ENCODE measurements at regions not wholly inside any gene's neighbourhood (a gene's known extent, or its start where the extent isn't known, plus 50 kb on each side); places are given as distances from the start of the nearest gene placed in this dataset.
A peak's percentile ranks its signal among the peaks of the same experiment; 100 is the strongest.

GRCh38 chr21:20445971-20446370 is 552.2 kb upstream of the NCAM2 start:
- no peaks in the 10 kb centered on the region for H3K9me3 ChIP-seq (ENCODE audit: insufficient read depth, low read length, severe bottlenecking)
- no peaks in the 10 kb centered on the region for H3K36me3 ChIP-seq (ENCODE audit: insufficient read depth, low read length)
- H3K27ac ChIP-seq (ENCODE audit: low read length), result no peak overlapping the region
- no peaks in the 10 kb centered on the region for H4K20me1 ChIP-seq (ENCODE audit: insufficient read depth, low read length)
- DNase-seq, result no peak
- no peak for ATAC-seq (ENCODE audit: insufficient read depth, low read depth)
- H3K4me3 ChIP-seq (ENCODE audit: low read depth in 1 of 2, low read length in 2 of 2), result no peak overlapping the region
- no peaks in the 10 kb centered on the region for H3K4me1 ChIP-seq (ENCODE audit: insufficient read depth, low read length)
- no peak overlapping the region for H2AFZ ChIP-seq (ENCODE audit: low read depth, low read length)
- TF ChIP-seq CTCF (IDR thresholded peaks at IDR 0.05; ENCODE audit: borderline replicate concordance, extremely low read depth, low read length, poor library complexity, severe bottlenecking) (no peak), EZH2 (IDR thresholded peaks at IDR 0.05; ENCODE audit: borderline replicate concordance, low read depth, low read length, severe bottlenecking) (no peak)
- no peaks in the 10 kb centered on the region for H3K27me3 ChIP-seq (ENCODE audit: insufficient read depth, low read length, poor library complexity)
- H3K9ac ChIP-seq (ENCODE audit: low read depth, low read length), result no peak overlapping the region
- no peak overlapping the region for H3K4me2 ChIP-seq (ENCODE audit: insufficient read depth, low read length)
- H3K79me2 ChIP-seq (ENCODE audit: insufficient read depth, low read length), result no peaks in the 10 kb centered on the region

- Histone ChIP-seq H3K36me3 (ENCODE audit: insufficient read depth, low read length) (no peaks in the 10 kb centered on the region), H4K20me1 (ENCODE audit: insufficient read depth, low read length) (no peaks in the 10 kb centered on the region), H3K27ac (ENCODE audit: low read length) (no peak overlapping the region), H2AFZ (ENCODE audit: low read depth, low read length) (no peak overlapping the region), H3K4me3 (ENCODE audit: low read depth in 1 of 2, low read length in 2 of 2) (no peak overlapping the region), H3K79me2 (ENCODE audit: insufficient read depth, low read length) (no peaks in the 10 kb centered on the region), H3K4me2 (ENCODE audit: insufficient read depth, low read length) (no peak overlapping the region), H3K9me3 (ENCODE audit: insufficient read depth, low read length, severe bottlenecking) (no peaks in the 10 kb centered on the region), H3K4me1 (ENCODE audit: insufficient read depth, low read length) (no peaks in the 10 kb centered on the region), H3K27me3 (ENCODE audit: insufficient read depth, low read length, poor library complexity) (no peaks in the 10 kb centered on the region), H3K9ac (ENCODE audit: low read depth, low read length) (no peak overlapping the region)
- TF ChIP-seq EZH2 (IDR thresholded peaks at IDR 0.05; ENCODE audit: borderline replicate concordance, low read depth, low read length, severe bottlenecking) (no peak), CTCF (IDR thresholded peaks at IDR 0.05; ENCODE audit: borderline replicate concordance, extremely low read depth, low read length, poor library complexity, severe bottlenecking) (no peak)
- no peak for ATAC-seq (ENCODE audit: insufficient read depth, low read depth)
- DNase-seq, result no peak
These were observed 547.2 kb upstream of the NCAM2 start for GRCh38 chr21:20451046-20451445.

- Histone ChIP-seq H3K27me3 (ENCODE audit: insufficient read depth, low read length, poor library complexity) (no peaks in the 10 kb centered on the region), H3K4me2 (ENCODE audit: insufficient read depth, low read length) (no peak overlapping the region), H4K20me1 (ENCODE audit: insufficient read depth, low read length) (no peaks in the 10 kb centered on the region), H3K4me1 (ENCODE audit: insufficient read depth, low read length) (no peaks in the 10 kb centered on the region), H3K9ac (ENCODE audit: low read depth, low read length) (no peak overlapping the region), H3K36me3 (ENCODE audit: insufficient read depth, low read length) (no peaks in the 10 kb centered on the region), H3K79me2 (ENCODE audit: insufficient read depth, low read length) (no peaks in the 10 kb centered on the region), H3K27ac (ENCODE audit: low read length) (no peak overlapping the region), H2AFZ (ENCODE audit: low read depth, low read length) (no peak overlapping the region), H3K9me3 (ENCODE audit: insufficient read depth, low read length, severe bottlenecking) (no peaks in the 10 kb centered on the region), H3K4me3 (ENCODE audit: low read depth in 1 of 2, low read length in 2 of 2) (no peak overlapping the region)
- no peak for DNase-seq
- ATAC-seq (ENCODE audit: insufficient read depth, low read depth), result no peak
- TF ChIP-seq EZH2 (IDR thresholded peaks at IDR 0.05; ENCODE audit: borderline replicate concordance, low read depth, low read length, severe bottlenecking) (no peak), CTCF (IDR thresholded peaks at IDR 0.05; ENCODE audit: borderline replicate concordance, extremely low read depth, low read length, poor library complexity, severe bottlenecking) (no peak)
These were observed 545.3 kb upstream of the NCAM2 start for GRCh38 chr21:20452935-20453334.

DNA sequence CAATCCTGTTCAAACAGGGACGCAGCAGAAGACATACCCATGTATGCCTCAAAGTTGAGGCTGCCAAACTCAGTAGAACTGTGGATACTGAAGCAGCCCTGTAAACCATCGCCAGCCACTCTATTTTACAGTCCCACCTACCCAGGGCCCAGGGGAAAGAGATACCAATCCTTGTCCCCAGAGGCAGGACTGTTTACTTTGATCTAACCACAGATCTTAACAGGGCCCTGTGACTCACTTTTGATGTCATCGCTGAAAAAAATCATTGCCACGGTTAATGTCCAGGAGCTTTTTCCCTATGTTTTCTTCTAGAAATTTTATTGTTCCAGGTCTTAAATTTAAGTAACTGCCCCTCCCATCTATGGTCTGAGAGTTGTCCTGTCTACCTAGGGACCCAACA is 538.4 kb upstream of the NCAM2 start:
- ATAC-seq (ENCODE audit: insufficient read depth, low read depth), result peak; percentile 47; the same call in 2 of the 3 replicates
- H3K4me3 ChIP-seq (ENCODE audit: low read depth in 1 of 2, low read length in 2 of 2), result no peak overlapping the region
- no peak overlapping the region for H3K4me2 ChIP-seq (ENCODE audit: insufficient read depth, low read length)
- H3K9me3 ChIP-seq (ENCODE audit: insufficient read depth, low read length, severe bottlenecking), result no peaks in the 10 kb centered on the region
- H3K27me3 ChIP-seq (ENCODE audit: insufficient read depth, low read length, poor library complexity), result no peaks in the 10 kb centered on the region
- H3K9ac ChIP-seq (ENCODE audit: low read depth, low read length), result no peak overlapping the region
- H2AFZ ChIP-seq (ENCODE audit: low read depth, low read length), result no peak overlapping the region
- H3K4me1 ChIP-seq (ENCODE audit: insufficient read depth, low read length), result no peaks in the 10 kb centered on the region
- no peaks in the 10 kb centered on the region for H3K79me2 ChIP-seq (ENCODE audit: insufficient read depth, low read length)
- TF ChIP-seq EZH2 (IDR thresholded peaks at IDR 0.05; ENCODE audit: borderline replicate concordance, low read depth, low read length, severe bottlenecking) (no peak), CTCF (IDR thresholded peaks at IDR 0.05; ENCODE audit: borderline replicate concordance, extremely low read depth, low read length, poor library complexity, severe bottlenecking) (no peak)
- DNase-seq, result no peak
- H4K20me1 ChIP-seq (ENCODE audit: insufficient read depth, low read length), result no peaks in the 10 kb centered on the region
- H3K27ac ChIP-seq (ENCODE audit: low read length), result no peak overlapping the region
- H3K36me3 ChIP-seq (ENCODE audit: insufficient read depth, low read length), result no peaks in the 10 kb centered on the region

Data from DND-41 (cell line).